CD4-positive, alpha-beta T cell treated with Interleukin-2 at 100 ng/mL for 4 hours (primary cell): ENCODE measurements at regions not wholly inside any gene's neighbourhood (a gene's known extent, or its start where the extent isn't known, plus 50 kb on each side); places are given as distances from the start of the nearest gene placed in this dataset.

Experiments
- DNase-seq: peaks from one replicate; pipeline ENCODE4 v3.0.0-alpha.2; 2020; ENCODE audit warnings: low spot score

GRCh38 chr2:196316050-196316430 lies 144.7 kb upstream of the STK17B start:
- no peak for DNase-seq

- no peak for DNase-seq
Measured at GRCh38 chr2:196318517-196319377, 147.4 kb upstream of the STK17B start.

DNA sequence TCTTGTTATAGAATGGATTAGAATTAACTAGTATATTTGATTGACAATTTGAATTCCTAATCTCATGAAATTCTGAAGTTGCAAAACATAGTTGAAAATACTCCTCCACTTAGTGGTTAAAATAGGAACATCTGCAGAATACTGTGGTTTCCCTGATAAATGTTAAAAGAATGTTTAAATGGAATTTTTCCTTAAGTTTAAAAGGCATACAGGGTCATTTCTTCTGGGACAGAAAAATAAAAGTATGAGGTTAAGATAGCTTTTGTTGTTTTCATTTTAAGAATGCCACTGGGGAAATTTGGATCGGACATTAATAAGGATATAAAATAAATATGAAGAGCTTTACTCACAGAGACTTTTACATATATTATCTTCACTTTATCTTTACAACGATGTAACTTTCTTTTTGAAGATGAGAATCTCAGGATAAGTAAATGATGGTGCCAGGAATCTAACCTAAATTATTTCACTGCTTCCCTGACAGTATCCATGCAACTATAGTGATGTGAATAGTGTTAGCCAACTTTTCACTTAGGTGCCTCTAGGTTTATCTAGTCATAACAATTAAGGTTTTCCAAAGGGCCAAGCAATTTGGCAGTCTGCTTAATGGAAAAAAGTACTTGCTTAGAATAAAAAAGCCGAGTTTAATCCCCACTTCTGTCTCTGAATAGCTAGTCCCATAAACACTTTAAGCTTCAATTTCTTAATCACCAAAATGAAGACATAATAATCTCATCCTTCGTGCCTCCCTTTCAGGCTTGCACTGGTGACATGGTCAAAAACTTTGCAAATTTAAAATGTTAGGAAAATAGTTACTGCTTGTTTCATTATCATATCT lies 151.8 kb upstream of the STK17B start:
- no peak for DNase-seq

GRCh38 chr2:196324211-196324610 lies 152.8 kb upstream of the STK17B start:
- no peak for DNase-seq

DNA sequence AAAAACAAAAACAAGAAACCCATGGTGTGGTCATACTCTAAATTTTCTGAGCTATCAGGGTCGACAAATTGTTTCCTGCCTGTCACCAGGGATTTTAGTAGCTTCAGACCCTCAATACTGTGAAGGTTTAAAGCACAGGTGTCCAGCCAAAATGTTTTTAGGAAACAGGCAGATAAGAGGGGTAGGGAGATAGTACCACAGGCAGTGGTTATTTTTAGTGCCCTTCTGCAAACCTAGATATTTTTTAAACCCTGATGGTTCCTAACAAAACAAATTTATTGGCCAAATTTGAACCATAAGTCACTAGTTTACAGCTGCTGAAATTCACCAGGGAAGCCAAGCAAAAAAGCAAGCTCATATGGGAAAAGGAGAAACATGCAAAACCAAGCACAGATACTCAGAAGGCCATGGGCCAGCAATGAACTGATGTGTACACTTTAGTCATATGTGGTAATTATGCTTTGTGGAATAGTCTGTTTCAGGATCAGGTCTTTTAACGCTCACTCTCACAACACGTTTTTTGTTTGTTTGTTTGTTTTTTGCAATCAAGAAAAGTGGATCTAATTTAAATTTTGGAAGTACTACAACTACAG lies 156.8 kb upstream of the STK17B start:
- no peak for DNase-seq

DNA sequence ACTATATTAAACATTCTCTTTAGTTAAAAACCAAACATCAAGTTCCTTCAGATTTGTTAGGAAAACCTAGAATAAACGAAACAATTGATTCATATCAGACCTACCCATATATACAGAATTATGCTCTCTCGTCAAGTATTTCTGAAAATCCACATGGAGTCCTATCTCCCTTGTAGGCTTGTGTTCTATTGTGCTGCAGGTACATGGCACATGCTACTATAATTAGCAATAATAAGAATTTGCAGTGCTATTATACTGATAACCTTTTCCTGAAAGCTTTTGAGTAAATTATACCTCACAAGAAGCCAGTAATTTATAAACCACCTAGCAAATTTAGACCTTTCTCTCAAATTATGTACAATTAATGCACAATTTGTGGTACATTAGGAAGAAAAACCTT lies 158.6 kb upstream of the STK17B start:
- DNase-seq, result no peak

GRCh38 chr2:196330645-196331044 lies 159.3 kb upstream of the STK17B start:
- no peak for DNase-seq

- no peak for DNase-seq
Measured at GRCh38 chr2:196331143-196331542, 159.8 kb upstream of the STK17B start.

GRCh38 chr2:196331851-196332250 lies 160.5 kb upstream of the STK17B start:
- no peak for DNase-seq

GRCh38 chr2:196333397-196333796 lies 162.0 kb upstream of the STK17B start:
- no peak for DNase-seq

GRCh38 chr2:196334710-196335109 lies 163.3 kb upstream of the STK17B start:
- DNase-seq, result no peak

GRCh38 chr2:196335221-196335634 lies 163.8 kb upstream of the STK17B start:
- DNase-seq, result no peak

GRCh38 chr2:196336207-196336606 lies 164.8 kb upstream of the STK17B start:
- DNase-seq, result no peak

DNA sequence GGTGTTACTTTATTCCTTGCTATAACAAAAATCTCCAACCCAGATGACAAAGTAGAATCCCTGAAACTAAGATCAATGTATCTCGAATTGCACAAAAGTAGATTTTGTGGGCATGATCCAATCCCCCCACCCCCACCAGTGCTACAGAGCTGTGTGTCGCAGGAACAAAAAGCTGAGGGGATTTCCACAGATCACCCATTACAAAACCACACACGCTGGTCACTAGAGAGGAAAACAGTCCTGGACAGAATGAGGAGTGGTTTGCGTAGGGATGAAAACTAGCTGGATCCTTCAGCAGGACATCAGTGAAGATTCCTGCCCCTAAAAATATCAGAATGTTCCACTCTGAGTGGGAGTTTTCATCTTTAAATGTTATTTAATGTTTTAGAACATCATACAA lies 165.3 kb upstream of the STK17B start:
- no peak for DNase-seq

DNA sequence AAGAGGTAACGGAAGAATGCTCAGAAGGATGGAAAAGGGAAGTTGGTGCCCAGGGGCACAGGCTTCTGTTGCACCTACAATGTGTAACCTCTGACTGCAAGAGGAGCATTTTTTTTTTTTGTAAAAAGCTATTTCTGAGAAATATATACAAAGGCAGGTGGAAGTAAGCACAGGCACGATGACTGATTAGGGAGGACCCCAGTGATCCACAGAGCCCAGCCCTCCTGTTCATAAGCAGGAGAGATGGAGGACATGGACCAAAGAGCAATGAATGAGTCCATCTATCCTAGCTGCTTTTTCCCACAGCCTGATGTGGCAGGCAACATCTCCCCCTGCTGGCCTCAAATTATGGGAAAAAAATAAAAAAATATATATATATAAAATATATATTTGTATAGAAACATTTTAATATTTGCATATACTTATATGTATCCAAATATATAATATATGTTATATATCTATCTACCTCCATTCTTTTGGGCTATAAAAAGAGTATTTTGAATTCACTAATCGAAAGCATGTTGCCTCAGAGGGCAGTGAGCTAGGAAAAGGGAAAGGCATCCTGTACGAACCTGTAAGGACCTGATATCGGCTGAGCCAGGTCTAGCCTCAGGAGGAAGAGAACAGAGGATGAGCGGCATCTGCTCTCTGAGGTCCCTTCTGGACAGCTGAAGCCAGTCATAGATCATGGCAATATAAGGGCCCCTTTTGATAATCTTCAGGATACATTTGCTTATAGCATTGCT lies 166.0 kb upstream of the STK17B start:
- DNase-seq, result peak; percentile 31

- no peak for DNase-seq
Measured at GRCh38 chr2:196338440-196338839, 167.1 kb upstream of the STK17B start.

DNA sequence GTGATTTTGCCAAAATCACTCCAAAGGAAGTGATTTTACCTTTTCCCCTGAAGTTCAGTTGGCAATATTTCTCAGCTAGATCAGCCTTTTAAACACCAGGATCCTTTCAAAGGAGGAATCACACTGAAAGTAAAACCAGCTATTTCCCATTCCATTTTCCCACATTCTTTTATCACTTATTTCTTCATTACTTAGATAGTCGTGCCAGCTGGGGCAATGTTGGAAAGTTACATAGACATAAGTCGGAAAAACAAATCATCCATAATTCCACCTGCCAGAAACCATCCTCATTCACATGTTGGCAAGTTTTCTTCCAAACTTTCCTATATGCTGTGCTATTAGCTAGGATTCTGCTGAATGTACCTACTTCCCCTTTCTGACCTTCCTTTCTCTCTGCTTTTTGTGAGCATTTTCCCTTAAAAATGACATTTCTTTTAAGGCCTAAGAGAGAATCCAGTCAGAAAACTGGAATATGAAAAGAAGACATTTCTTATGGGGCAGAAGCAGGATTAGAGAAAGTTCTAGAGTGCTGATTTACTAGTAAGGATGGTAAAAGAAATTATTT lies 170.0 kb upstream of the STK17B start:
- no peak for DNase-seq

GRCh38 chr2:196344397-196344796 lies 173.0 kb upstream of the STK17B start:
- no peak for DNase-seq

GRCh38 chr2:196353717-196354116 lies 182.3 kb upstream of the STK17B start:
- no peak for DNase-seq

- DNase-seq, result no peak
Measured at GRCh38 chr2:196354186-196354585, 182.8 kb upstream of the STK17B start.

- no peak for DNase-seq
Measured at GRCh38 chr2:196356332-196356731, 185.0 kb upstream of the STK17B start.

- DNase-seq, result no peak
Measured at GRCh38 chr2:196360650-196361049, 189.3 kb upstream of the STK17B start.
